ENCODE measurements at regions not wholly inside any gene's neighbourhood (a gene's known extent, or its start where the extent isn't known, plus 50 kb on each side); places are given as distances from the start of the nearest gene placed in this dataset.

DNA sequence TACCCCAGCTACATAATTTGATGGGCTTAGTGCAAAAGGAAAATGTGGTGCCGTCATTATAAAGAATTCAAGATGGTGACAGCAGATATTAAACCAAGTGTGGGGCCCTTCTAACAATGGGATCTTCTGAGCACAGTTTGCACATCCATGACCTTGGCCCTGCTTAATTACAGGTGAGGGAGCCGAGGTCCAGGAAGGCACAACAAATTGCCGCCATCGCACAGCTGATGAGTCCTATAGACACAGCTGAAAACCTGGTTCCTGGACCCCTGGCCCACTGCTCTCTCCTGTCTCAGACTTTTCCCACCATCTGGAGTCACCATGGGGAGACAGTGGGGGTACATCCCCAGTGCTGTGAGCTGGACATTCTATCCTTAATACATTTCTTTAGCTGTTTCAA is 95.8 kb upstream of the MAP4K3 start:
- no peak for DNase-seq (ENCODE audit: low read depth in 1 of 2, low spot score in 1 of 2)
- no peak overlapping the region for H3K4me3 ChIP-seq (replicated peaks; ENCODE audit: insufficient read depth, low read length)
- TF ChIP-seq SPI1 (IDR thresholded peaks at IDR 0.05; ENCODE audit: borderline replicate concordance, low read depth) (no peak), GABPA (IDR thresholded peaks at IDR 0.05; ENCODE audit: low read depth) (no peak), POLR2AphosphoS5 (IDR thresholded peaks at IDR 0.05; ENCODE audit: low read depth) (no peak)
- TF ChIP-seq, protein P1, sequence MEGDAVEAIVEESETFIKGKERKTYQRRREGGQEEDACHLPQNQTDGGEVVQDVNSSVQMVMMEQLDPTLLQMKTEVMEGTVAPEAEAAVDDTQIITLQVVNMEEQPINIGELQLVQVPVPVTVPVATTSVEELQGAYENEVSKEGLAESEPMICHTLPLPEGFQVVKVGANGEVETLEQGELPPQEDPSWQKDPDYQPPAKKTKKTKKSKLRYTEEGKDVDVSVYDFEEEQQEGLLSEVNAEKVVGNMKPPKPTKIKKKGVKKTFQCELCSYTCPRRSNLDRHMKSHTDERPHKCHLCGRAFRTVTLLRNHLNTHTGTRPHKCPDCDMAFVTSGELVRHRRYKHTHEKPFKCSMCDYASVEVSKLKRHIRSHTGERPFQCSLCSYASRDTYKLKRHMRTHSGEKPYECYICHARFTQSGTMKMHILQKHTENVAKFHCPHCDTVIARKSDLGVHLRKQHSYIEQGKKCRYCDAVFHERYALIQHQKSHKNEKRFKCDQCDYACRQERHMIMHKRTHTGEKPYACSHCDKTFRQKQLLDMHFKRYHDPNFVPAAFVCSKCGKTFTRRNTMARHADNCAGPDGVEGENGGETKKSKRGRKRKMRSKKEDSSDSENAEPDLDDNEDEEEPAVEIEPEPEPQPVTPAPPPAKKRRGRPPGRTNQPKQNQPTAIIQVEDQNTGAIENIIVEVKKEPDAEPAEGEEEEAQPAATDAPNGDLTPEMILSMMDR (IDR thresholded peaks at IDR 0.05; ENCODE audit: insufficient read depth, low read length), result no peak
- TF ChIP-seq, protein P2, sequence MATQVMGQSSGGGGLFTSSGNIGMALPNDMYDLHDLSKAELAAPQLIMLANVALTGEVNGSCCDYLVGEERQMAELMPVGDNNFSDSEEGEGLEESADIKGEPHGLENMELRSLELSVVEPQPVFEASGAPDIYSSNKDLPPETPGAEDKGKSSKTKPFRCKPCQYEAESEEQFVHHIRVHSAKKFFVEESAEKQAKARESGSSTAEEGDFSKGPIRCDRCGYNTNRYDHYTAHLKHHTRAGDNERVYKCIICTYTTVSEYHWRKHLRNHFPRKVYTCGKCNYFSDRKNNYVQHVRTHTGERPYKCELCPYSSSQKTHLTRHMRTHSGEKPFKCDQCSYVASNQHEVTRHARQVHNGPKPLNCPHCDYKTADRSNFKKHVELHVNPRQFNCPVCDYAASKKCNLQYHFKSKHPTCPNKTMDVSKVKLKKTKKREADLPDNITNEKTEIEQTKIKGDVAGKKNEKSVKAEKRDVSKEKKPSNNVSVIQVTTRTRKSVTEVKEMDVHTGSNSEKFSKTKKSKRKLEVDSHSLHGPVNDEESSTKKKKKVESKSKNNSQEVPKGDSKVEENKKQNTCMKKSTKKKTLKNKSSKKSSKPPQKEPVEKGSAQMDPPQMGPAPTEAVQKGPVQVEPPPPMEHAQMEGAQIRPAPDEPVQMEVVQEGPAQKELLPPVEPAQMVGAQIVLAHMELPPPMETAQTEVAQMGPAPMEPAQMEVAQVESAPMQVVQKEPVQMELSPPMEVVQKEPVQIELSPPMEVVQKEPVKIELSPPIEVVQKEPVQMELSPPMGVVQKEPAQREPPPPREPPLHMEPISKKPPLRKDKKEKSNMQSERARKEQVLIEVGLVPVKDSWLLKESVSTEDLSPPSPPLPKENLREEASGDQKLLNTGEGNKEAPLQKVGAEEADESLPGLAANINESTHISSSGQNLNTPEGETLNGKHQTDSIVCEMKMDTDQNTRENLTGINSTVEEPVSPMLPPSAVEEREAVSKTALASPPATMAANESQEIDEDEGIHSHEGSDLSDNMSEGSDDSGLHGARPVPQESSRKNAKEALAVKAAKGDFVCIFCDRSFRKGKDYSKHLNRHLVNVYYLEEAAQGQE (IDR thresholded peaks at IDR 0.05; ENCODE audit: insufficient replicate concordance, low read depth), result no peak
- no peaks in the 10 kb centered on the region for H3K27me3 ChIP-seq (ENCODE audit: insufficient read depth, poor library complexity, severe bottlenecking)
- no peak overlapping the region for H3K27ac ChIP-seq (replicated peaks)

DNA sequence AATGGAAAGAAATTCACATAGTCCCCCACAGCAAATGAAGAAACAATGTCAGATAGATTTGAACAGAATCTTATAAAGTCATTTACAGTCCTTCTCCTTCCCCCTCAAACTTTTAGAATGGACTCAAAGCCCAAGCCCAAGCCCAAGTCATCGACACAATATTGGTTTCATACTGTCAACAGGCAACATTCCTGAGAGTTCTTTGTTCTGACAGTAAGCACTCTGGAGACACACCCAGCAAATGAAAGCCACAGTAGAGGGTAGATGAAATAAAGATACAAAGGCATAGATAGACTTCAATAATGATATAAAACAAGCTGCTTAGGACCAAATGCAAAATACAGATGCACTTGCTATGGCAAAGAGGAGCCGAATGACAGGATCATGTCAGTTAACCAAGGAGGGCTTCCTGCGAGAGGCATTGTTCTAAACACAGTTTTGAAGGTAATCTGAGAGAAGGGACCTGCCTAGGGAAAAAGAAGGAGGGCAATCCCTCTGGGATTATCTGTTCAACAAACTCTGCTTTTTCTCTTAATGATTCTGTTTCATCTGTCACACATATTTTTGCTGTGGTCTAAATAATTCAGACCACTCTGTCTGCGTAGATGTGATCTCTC is 97.1 kb upstream of the MAP4K3 start:
- no peak for DNase-seq (ENCODE audit: low read depth in 1 of 2, low spot score in 1 of 2)
- H3K4me3 ChIP-seq (replicated peaks; ENCODE audit: insufficient read depth, low read length), result no peak overlapping the region
- no peaks in the 10 kb centered on the region for H3K27me3 ChIP-seq (ENCODE audit: insufficient read depth, poor library complexity, severe bottlenecking)
- TF ChIP-seq, protein P2 (IDR thresholded peaks at IDR 0.05; ENCODE audit: insufficient replicate concordance, low read depth), result no peak
- TF ChIP-seq SPI1 (IDR thresholded peaks at IDR 0.05; ENCODE audit: borderline replicate concordance, low read depth) (no peak), POLR2AphosphoS5 (IDR thresholded peaks at IDR 0.05; ENCODE audit: low read depth) (no peak), GABPA (IDR thresholded peaks at IDR 0.05; ENCODE audit: low read depth) (no peak)
- TF ChIP-seq, protein P1 (IDR thresholded peaks at IDR 0.05; ENCODE audit: insufficient read depth, low read length), result no peak
- no peak overlapping the region for H3K27ac ChIP-seq (replicated peaks)

DNA sequence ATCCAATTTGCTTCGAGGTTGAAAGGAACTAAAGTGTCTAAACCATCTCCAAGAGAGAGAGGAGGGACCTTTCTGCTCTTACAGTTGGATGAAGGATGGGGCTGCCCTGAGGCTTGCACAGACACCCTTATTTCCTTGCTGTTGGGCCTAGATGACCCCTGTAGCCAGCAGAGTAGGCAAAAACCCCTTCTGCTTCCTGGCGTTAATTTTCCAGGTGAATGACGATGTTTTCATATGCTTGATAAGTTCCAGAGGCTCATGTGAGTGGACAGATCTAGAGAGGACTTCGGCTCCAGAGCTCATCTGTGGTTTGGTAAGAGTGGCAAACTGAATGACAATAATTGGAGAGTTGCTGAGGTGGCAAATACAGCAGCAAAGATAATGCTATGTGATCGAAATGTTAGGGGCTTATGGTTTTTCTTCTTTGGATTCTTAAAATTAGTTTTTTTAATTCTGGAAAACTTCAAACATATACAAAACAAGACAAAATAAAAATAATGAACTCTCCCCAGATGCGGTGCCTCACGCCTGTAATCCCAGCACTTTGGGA is 98.6 kb upstream of the MAP4K3 start:
- Histone ChIP-seq H3K27me3 (ENCODE audit: insufficient read depth, poor library complexity, severe bottlenecking) (no peaks in the 10 kb centered on the region), H3K4me3 (replicated peaks; ENCODE audit: insufficient read depth, low read length) (no peak overlapping the region), H3K27ac (replicated peaks) (no peak overlapping the region)
- DNase-seq (ENCODE audit: low read depth in 1 of 2, low spot score in 1 of 2), result no peak
- no peak for TF ChIP-seq POLR2AphosphoS5 (IDR thresholded peaks at IDR 0.05; ENCODE audit: low read depth)
- TF ChIP-seq GABPA (IDR thresholded peaks at IDR 0.05; ENCODE audit: low read depth), result no peak
- TF ChIP-seq, protein P1 (IDR thresholded peaks at IDR 0.05; ENCODE audit: insufficient read depth, low read length), result no peak
- TF ChIP-seq, protein P2 (IDR thresholded peaks at IDR 0.05; ENCODE audit: insufficient replicate concordance, low read depth), result no peak
- TF ChIP-seq SPI1 (IDR thresholded peaks at IDR 0.05; ENCODE audit: borderline replicate concordance, low read depth), result no peak
